Esophagus squamous epithelium (tissue), 4 donors: ENCODE measurements at regions not wholly inside any gene's neighbourhood (a gene's known extent, or its start where the extent isn't known, plus 50 kb on each side); places are given as distances from the start of the nearest gene placed in this dataset.

Experiments
- CTCF ChIP-seq, 6 experiments: fragments of 450-650 bp in 4 of 6; fragments of 200-600 bp in 2 of 6; sonication (generic) in 2 of 6; IDR thresholded peaks; one replicate each; pipeline ENCODE4 v1.5.1; 2016 to 2019; ENCODE audit warnings: antibody characterized with exemption in 6 of 6, mild to moderate bottlenecking in 4 of 6, moderate library complexity in 4 of 6
- POLR2A ChIP-seq, 4 donors: fragments of 450-650 bp; IDR thresholded peaks; one replicate each; pipeline ENCODE4 v1.6.1; 2017; ENCODE audit warnings: antibody characterized with exemption in 4 of 4, mild to moderate bottlenecking in 4 of 4, moderate library complexity in 3 of 4

DNA sequence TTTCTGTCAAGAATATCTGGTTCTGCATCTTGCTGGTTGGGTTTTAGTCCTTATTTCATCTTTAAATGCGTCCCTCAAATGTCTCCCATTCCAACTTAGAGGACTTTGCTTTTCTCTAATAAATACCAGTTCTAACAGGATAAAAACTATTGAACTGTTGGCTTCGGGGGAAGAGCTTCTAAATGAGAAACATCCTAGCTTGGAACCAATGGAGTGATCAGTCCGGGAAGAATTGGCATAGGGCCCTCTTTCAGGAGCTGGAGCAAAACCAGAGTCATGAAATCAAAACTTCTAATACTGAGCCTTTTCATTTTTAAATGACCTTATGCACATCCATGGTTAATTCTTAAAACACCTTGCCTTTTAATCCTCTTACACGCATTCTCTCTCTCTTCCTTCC lies 401.6 kb upstream of the SMIM21 start:
- TF ChIP-seq CTCF (IDR thresholded peaks at IDR 0.05), result no peak
- TF ChIP-seq POLR2A (IDR thresholded peaks at IDR 0.05), result no peak
